WTC11 (cell line): ENCODE measurements at regions not wholly inside any gene's neighbourhood (a gene's known extent, or its start where the extent isn't known, plus 50 kb on each side); places are given as distances from the start of the nearest gene placed in this dataset.
"Not testable (repeated sequence)": the region's sequence is repeated elsewhere in the genome, so short reads cannot be mapped to it uniquely, and the experiment has no call there.

Experiments
- AFF4 ChIP-seq: sonication (generic); formaldehyde crosslinking; IDR thresholded peaks from 2 replicates; pipeline ENCODE4 v1.8.1; 2023; ENCODE audit warnings: mild to moderate bottlenecking, missing genetic modification reagents, borderline replicate concordance
- CTCF ChIP-seq: fragments of 200-600 bp; IDR thresholded peaks from 2 replicates; pipeline ENCODE4 v1.8.0; 2022; ENCODE audit warnings: antibody characterized with exemption
- ESRRA ChIP-seq: sonication (generic); formaldehyde crosslinking; IDR thresholded peaks from 2 replicates; pipeline ENCODE4 v1.8.1; 2022; ENCODE audit warnings: mild to moderate bottlenecking, missing genetic modification reagents, borderline replicate concordance
- IRF2 ChIP-seq: sonication (generic); formaldehyde crosslinking; IDR thresholded peaks from 2 replicates; pipeline ENCODE4 v1.8.0; 2022; ENCODE audit warnings: low read depth, missing genetic modification reagents, borderline replicate concordance
- KAT7 ChIP-seq: sonication (generic); formaldehyde crosslinking; IDR thresholded peaks from 2 replicates; pipeline ENCODE4 v1.8.1; 2023; ENCODE audit warnings: missing genetic modification reagents, mild to moderate bottlenecking, borderline replicate concordance
- MXD4 ChIP-seq: fragments of 250-450 bp; sonication (Bioruptor Pico); IDR thresholded peaks from 2 replicates; pipeline ENCODE4 v1.8.0; 2021; ENCODE audit warnings: mild to moderate bottlenecking, moderate library complexity, borderline replicate concordance
- NFE2L1 ChIP-seq: sonication (generic); formaldehyde crosslinking; IDR thresholded peaks from 2 replicates; pipeline ENCODE4 v1.8.1; 2023; ENCODE audit warnings: missing genetic modification reagents
- NR3C1 ChIP-seq: sonication (generic); formaldehyde crosslinking; conservative IDR thresholded peaks from 2 replicates; pipeline ENCODE4 v1.8.1; 2023; ENCODE audit warnings: low read depth, mild to moderate bottlenecking, missing genetic modification reagents

GRCh38 chr12:131659484-131659883, 51.4 kb upstream of the SFSWAP start:
- TF ChIP-seq CTCF; ESRRA (CRISPR knock-in tag); NFE2L1 (CRISPR knock-in tag); IRF2 (CRISPR knock-in tag); KAT7 (CRISPR knock-in tag); AFF4 (CRISPR knock-in tag); NR3C1; MXD4 (CRISPR knock-in tag): not testable (repeated sequence)
